WERI-Rb-1 (cell line): ENCODE measurements at regions not wholly inside any gene's neighbourhood (a gene's known extent, or its start where the extent isn't known, plus 50 kb on each side); places are given as distances from the start of the nearest gene placed in this dataset.
"Not testable (repeated sequence)": the region's sequence is repeated elsewhere in the genome, so short reads cannot be mapped to it uniquely, and the experiment has no call there.

Experiments
- DNase-seq: peaks from one replicate; pipeline ENCODE4 v3.0.0-alpha.2; 2020
- H3K27ac ChIP-seq: fragments of 250-450 bp; sonication (Bioruptor Pico); 2 replicates; pipeline ENCODE4 v1.5.1; 2020; ENCODE audit warnings: mild to moderate bottlenecking, moderate library complexity
- H3K27me3 ChIP-seq: fragments of 250-450 bp; sonication (Bioruptor Pico); 2 replicates; pipeline ENCODE4 v1.5.1; 2021; ENCODE audit warnings: mild to moderate bottlenecking, low read depth, moderate library complexity; ENCODE audit not compliant: insufficient read depth, severe bottlenecking
- H3K36me3 ChIP-seq: fragments of 250-450 bp; sonication (Bioruptor Pico); 2 replicates; pipeline ENCODE4 v1.5.1; 2020; ENCODE audit warnings: mild to moderate bottlenecking, moderate library complexity
- H3K4me3 ChIP-seq: 2 replicates; pipeline ENCODE4 v1.5.1; 2011; ENCODE audit warnings: low read depth, mild to moderate bottlenecking, control low read depth, low read length
- H3K9me3 ChIP-seq: fragments of 250-450 bp; sonication (Bioruptor Pico); 2 replicates; pipeline ENCODE4 v1.5.1; 2021; ENCODE audit warnings: mild to moderate bottlenecking, moderate library complexity; ENCODE audit not compliant: severe bottlenecking
- CTCF ChIP-seq: IDR thresholded peaks from 2 replicates; pipeline ENCODE4 v1.5.1; 2011; ENCODE audit warnings: low read depth, mild to moderate bottlenecking, control low read depth, inconsistent platforms, low read length

DNA sequence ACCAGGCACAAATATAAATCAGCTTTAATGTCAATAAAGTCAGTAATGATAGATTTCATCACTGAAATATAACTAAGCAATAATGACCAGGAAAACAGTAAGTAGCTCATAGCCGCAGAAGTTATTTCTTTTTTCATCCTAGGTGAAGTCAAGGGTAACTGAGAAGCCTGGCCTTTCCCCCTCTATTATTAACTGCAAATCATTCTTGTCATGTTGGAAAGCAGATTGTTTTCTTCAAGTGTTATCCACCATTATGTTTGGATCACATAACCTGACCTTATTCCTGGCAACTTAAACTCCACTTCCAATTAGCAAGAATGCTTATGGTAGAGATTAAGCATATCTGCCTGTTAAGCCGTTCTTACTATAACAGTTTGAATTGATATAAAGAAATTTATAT lies 603.4 kb upstream of the FOXG1 start:
- no peaks in the 10 kb centered on the region for H3K27me3 ChIP-seq
- no peak for TF ChIP-seq CTCF
- no peak overlapping the region for H3K4me3 ChIP-seq
- DNase-seq = no peak
- no peaks in the 10 kb centered on the region for H3K36me3 ChIP-seq
- peak overlapping the region; percentile 33 for H3K27ac ChIP-seq
- no peaks in the 10 kb centered on the region for H3K9me3 ChIP-seq

- H3K36me3 ChIP-seq = no peaks in the 10 kb centered on the region
- TF ChIP-seq CTCF = no peak
- peak overlapping the region; percentile 33; the same call in 1 of the 2 replicates for H3K27ac ChIP-seq
- H3K4me3 ChIP-seq = no peak overlapping the region
- H3K9me3 ChIP-seq = no peaks in the 10 kb centered on the region
- DNase-seq = peak; percentile 24
- H3K27me3 ChIP-seq = no peaks in the 10 kb centered on the region
Measured at GRCh38 chr14:28163897-28164296, 602.7 kb upstream of the FOXG1 start.

DNA sequence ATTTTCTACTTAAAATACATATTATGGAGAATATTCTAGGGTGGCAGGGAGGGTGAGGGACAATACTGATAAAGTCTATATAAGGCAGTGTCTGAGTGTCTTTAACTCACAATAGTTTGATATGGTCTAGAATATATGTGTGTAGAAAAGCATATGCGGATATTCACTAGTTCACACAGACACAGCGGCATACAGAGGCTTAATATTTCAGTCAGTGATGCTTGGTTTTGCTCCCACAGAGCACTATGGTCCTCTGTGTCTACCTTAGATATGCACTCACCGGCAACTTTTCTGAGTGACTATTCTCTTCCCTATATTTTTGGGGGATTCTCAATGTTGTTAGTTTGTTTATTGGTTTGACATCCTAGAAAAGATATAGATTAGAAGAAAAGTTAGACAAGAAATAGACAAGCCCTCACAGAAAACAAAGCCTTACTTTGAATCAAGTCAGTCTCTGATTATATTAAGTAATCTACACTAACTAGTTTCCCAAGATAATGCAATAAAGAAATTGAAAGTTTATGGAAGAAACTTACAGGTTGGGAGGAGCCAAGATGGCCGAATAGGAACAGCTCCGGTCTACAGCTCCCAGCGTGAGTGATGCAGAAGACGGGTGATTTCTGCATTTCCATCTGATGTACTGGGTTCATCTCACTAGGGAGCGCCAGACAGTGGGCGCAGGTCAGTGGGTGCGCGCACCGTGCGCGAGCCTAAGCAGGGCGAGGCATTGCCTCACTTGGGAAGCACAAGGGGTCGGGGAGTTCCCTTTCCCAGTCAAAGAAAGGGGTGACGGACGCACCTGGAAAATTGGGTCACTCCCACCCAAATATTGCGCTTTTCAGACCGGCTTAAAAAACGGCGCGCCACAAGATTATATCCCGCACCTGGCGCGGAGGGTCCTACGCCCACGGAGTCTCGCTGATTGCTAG lies 578.4 kb upstream of the FOXG1 start:
- H3K4me3 ChIP-seq, H3K36me3 ChIP-seq, DNase-seq: not testable (repeated sequence)

DNA sequence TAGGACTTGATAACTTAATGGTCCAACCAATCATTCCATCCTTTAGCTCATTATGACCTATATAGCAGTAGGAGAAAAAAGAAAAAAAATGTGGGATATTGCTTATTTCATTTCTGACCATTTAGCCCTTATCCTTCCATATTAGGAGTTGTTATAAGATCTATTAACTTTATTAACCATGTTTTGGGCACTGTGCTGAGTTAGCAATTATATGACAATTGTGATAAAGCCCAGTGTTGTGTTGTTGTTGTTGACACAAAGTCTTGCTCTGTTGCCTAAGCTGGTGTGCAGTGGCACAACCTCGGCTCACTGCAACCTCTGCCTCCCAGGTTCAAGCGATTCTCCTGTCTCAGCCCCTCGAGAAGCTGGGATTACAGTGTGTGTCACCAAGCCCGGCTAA lies 569.7 kb upstream of the FOXG1 start:
- Histone ChIP-seq H3K9me3 (no peaks in the 10 kb centered on the region), H3K27me3 (no peaks in the 10 kb centered on the region), H3K36me3 (no peaks in the 10 kb centered on the region), H3K4me3 (no peak overlapping the region), H3K27ac (no peak overlapping the region)
- no peak for TF ChIP-seq CTCF
- DNase-seq = no peak

More for the DNA sequence above, 578.4 kb upstream of the FOXG1 start:
- H3K27me3 ChIP-seq, H3K9me3 ChIP-seq, H3K27ac ChIP-seq: not testable (repeated sequence)

DNA sequence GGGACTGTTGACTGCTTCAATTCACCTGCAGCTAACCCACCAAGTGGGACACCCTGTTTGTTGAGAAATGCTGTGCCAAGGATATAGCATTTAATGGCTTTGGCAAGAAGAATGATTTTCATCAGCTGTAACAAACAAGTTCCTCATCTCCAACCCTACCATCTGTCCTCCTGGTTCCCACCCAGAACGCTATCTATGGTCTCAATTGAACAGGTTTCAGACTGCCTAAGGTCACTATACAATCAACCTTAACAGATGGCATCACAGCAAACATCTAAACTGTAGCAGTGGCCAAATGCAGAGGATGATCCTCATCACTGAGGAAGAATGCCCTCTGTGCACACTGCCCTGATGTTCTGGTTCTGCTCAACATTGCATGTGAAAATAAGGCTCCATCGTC lies 546.2 kb upstream of the FOXG1 start:
- Histone ChIP-seq H3K27me3 (no peaks in the 10 kb centered on the region), H3K4me3 (no peak overlapping the region), H3K36me3 (no peaks in the 10 kb centered on the region), H3K9me3 (no peaks in the 10 kb centered on the region), H3K27ac (no peak overlapping the region)
- no peak for TF ChIP-seq CTCF
- no peak for DNase-seq

- no peak for DNase-seq
- Histone ChIP-seq H3K27me3 (no peaks in the 10 kb centered on the region), H3K27ac (no peak overlapping the region), H3K4me3 (no peak overlapping the region), H3K36me3 (no peaks in the 10 kb centered on the region), H3K9me3 (no peaks in the 10 kb centered on the region)
- TF ChIP-seq CTCF = no peak
Measured at GRCh38 chr14:28240909-28241308, 525.7 kb upstream of the FOXG1 start.
